ENCODE measurements at regions not wholly inside any gene's neighbourhood (a gene's known extent, or its start where the extent isn't known, plus 50 kb on each side); places are given as distances from the start of the nearest gene placed in this dataset.

GRCh38 chr11:38788561-38788960, 2190.5 kb upstream of the RAG2 start:
- Histone ChIP-seq H3K9me3 (no peaks in the 10 kb centered on the region), H3K4me1 (no peaks in the 10 kb centered on the region), H3K36me3 (no peaks in the 10 kb centered on the region), H3K27ac (no peak overlapping the region), H3K4me3 (no peak overlapping the region), H3K27me3 (no peaks in the 10 kb centered on the region)
- no peak for DNase-seq
- intact Hi-C loops (cut with DNase I; ENCODE audit: low total_unique reads) = no loop called here
- TF ChIP-seq CTCF (IDR thresholded peaks at IDR 0.05) (no peak), POLR2A (IDR thresholded peaks at IDR 0.05) (no peak)

- no peak for DNase-seq
- no peak overlapping the region for H3K27ac ChIP-seq
- H3K27me3 ChIP-seq = no peaks in the 10 kb centered on the region
- no peaks in the 10 kb centered on the region for H3K9me3 ChIP-seq
- intact Hi-C loops (cut with DNase I; ENCODE audit: low total_unique reads) = no loop called here
- H3K36me3 ChIP-seq = no peaks in the 10 kb centered on the region
- no peaks in the 10 kb centered on the region for H3K4me1 ChIP-seq
- no peak for TF ChIP-seq POLR2A (IDR thresholded peaks at IDR 0.05)
- TF ChIP-seq CTCF (IDR thresholded peaks at IDR 0.05) = no peak
- H3K4me3 ChIP-seq = no peak overlapping the region
These were observed 2186.1 kb upstream of the RAG2 start for GRCh38 chr11:38784164-38784563.

GRCh38 chr11:38766796-38767195, 2168.8 kb upstream of the RAG2 start:
- no peaks in the 10 kb centered on the region for H3K9me3 ChIP-seq
- DNase-seq = no peak
- no peak overlapping the region for H3K27ac ChIP-seq
- H3K27me3 ChIP-seq = no peaks in the 10 kb centered on the region
- H3K4me3 ChIP-seq = no peak overlapping the region
- no peaks in the 10 kb centered on the region for H3K4me1 ChIP-seq
- no peaks in the 10 kb centered on the region for H3K36me3 ChIP-seq
- TF ChIP-seq POLR2A (IDR thresholded peaks at IDR 0.05) (no peak), CTCF (IDR thresholded peaks at IDR 0.05) (no peak)
- intact Hi-C loops (cut with DNase I; ENCODE audit: low total_unique reads) = no loop called here

- H3K4me1 ChIP-seq = no peaks in the 10 kb centered on the region
- no peak for DNase-seq
- no peak overlapping the region for H3K4me3 ChIP-seq
- no peaks in the 10 kb centered on the region for H3K9me3 ChIP-seq
- intact Hi-C loops (cut with DNase I; ENCODE audit: low total_unique reads) = no loop called here
- H3K27me3 ChIP-seq = no peaks in the 10 kb centered on the region
- TF ChIP-seq CTCF (IDR thresholded peaks at IDR 0.05) (no peak), POLR2A (IDR thresholded peaks at IDR 0.05) (no peak)
- no peak overlapping the region for H3K27ac ChIP-seq
- H3K36me3 ChIP-seq = no peaks in the 10 kb centered on the region
These were observed 2161.4 kb upstream of the RAG2 start for GRCh38 chr11:38759394-38759793.

- no peak for TF ChIP-seq POLR2A (IDR thresholded peaks at IDR 0.05)
- no peak for TF ChIP-seq CTCF (IDR thresholded peaks at IDR 0.05)
- H3K4me3 ChIP-seq = no peak overlapping the region
- no peaks in the 10 kb centered on the region for H3K27me3 ChIP-seq
- no peak for DNase-seq
- no peaks in the 10 kb centered on the region for H3K4me1 ChIP-seq
- intact Hi-C loops (cut with DNase I; ENCODE audit: low total_unique reads) = no loop called here
- no peaks in the 10 kb centered on the region for H3K9me3 ChIP-seq
- H3K27ac ChIP-seq = no peak overlapping the region
- no peaks in the 10 kb centered on the region for H3K36me3 ChIP-seq
These were observed 2158.5 kb upstream of the RAG2 start for GRCh38 chr11:38756537-38756936.

All from uterus (tissue), 3 donors.